ENCODE measurements at regions not wholly inside any gene's neighbourhood (a gene's known extent, or its start where the extent isn't known, plus 50 kb on each side); places are given as distances from the start of the nearest gene placed in this dataset.

DNA sequence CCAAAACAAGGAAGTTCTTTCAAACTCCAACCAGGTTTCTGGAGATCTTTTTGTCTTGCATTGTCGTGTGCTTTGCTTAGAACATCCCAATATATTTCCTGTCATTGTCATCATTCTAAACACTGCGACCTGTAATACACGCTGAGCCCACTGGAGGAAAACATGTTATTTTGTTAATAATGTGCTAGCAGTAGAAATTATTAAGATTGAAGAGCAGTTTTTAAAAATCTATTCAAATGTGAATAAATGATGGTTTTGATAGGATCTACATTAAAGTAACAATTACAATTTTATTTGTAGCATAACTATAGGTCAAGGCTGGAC is 268.5 kb downstream of the PTPRC start:
- no peak for TF ChIP-seq POLR2AphosphoS5 (IDR thresholded peaks at IDR 0.05; ENCODE audit: low read depth, low read length)
- TF ChIP-seq, protein P1, sequence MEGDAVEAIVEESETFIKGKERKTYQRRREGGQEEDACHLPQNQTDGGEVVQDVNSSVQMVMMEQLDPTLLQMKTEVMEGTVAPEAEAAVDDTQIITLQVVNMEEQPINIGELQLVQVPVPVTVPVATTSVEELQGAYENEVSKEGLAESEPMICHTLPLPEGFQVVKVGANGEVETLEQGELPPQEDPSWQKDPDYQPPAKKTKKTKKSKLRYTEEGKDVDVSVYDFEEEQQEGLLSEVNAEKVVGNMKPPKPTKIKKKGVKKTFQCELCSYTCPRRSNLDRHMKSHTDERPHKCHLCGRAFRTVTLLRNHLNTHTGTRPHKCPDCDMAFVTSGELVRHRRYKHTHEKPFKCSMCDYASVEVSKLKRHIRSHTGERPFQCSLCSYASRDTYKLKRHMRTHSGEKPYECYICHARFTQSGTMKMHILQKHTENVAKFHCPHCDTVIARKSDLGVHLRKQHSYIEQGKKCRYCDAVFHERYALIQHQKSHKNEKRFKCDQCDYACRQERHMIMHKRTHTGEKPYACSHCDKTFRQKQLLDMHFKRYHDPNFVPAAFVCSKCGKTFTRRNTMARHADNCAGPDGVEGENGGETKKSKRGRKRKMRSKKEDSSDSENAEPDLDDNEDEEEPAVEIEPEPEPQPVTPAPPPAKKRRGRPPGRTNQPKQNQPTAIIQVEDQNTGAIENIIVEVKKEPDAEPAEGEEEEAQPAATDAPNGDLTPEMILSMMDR (IDR thresholded peaks at IDR 0.05), result peak; percentile 4; the same call in 1 of the 2 replicates
- no peak for TF ChIP-seq TCF7L2 (IDR thresholded peaks at IDR 0.05; ENCODE audit: low read depth, low read length)
